ENCODE measurements at regions not wholly inside any gene's neighbourhood (a gene's known extent, or its start where the extent isn't known, plus 50 kb on each side); places are given as distances from the start of the nearest gene placed in this dataset.
"Not testable (repeated sequence)": the region's sequence is repeated elsewhere in the genome, so short reads cannot be mapped to it uniquely, and the experiment has no call there.

DNA sequence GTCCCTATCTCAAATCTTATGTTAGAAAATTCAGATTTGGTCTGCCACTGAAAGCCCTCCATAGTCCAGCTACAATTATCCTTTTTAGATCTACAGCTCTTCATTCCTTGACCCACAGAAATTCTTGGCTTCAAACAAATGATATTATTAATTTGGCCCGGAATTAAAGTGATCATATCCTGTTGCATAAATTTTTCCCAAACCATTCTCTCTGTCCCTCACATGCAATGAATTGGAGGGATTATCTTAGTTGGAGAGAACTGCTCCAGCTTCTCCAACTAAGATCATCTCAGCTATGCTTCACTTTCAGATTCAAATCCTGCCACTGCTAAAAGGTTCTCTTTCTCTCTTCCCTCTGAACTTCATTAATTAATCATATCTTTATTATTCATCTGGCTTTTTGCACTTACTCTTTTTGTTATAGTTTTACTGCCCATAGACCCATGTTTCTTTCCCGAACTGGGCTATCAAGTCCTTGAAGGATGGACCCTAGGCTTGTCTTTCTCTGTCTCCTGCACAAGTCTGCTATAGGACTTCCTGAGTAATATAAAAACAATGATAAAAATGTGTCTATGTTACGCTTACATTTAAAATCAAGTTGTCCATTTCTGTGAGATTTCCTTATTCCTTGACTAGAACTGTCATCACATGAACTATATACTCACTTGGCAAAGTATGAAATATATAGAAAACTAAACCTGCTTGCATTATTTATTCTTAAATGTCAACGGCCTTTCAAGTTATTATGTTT lies 493.9 kb upstream of the MARCKS start:
- intact Hi-C loops (cut with micrococcal nuclease): no loop called here

DNA sequence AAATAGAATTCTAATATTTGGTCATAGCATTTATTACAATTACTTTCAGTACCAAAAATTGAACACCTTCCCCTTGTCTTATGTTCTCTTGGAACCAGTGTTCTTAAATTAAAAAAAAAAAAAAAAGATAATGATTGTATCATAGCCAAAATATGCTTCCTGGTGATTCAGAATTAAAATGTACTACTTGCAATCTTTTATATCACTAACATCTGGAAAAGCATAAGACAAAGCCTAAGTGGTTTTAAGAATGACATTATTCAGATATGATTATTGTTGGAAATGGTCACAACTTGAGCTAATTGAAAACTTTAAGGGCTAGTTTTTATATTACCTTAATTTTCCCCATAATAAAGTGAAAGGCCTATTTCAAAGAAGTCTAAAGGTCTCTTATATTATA lies 493.3 kb upstream of the MARCKS start:
- intact Hi-C loops (cut with micrococcal nuclease): no loop called here

- intact Hi-C loops (cut with micrococcal nuclease): no loop called here
These were observed 492.4 kb upstream of the MARCKS start for GRCh38 chr6:113364766-113365165.

- intact Hi-C loops (cut with micrococcal nuclease): no loop called here
These were observed 492.0 kb upstream of the MARCKS start for GRCh38 chr6:113365191-113365590.

DNA sequence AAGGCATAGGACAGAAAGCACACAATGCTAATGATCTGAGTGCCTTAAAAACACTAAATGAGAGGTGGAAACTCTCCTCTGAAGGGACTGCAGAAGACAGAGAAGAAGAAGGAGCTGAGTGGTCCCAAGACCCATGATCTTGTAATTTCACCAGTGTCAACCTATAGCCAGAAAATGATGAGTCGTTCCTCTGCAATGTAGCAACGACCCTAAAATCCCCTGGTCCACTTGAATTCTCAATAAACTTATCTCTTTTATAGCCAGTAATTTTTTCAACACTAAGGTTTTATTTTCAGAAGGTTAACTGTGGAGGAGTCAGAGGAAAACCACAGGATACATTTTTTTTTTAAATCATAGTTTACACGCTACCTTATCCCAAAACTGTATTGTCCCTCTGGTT lies 490.6 kb upstream of the MARCKS start:
- intact Hi-C loops (cut with micrococcal nuclease): no loop called here

- intact Hi-C loops (cut with micrococcal nuclease): no loop called here
These were observed 486.3 kb upstream of the MARCKS start for GRCh38 chr6:113370508-113371502.

GRCh38 chr6:113375466-113375865 lies 481.7 kb upstream of the MARCKS start:
- intact Hi-C loops (cut with micrococcal nuclease): not testable (repeated sequence)

DNA sequence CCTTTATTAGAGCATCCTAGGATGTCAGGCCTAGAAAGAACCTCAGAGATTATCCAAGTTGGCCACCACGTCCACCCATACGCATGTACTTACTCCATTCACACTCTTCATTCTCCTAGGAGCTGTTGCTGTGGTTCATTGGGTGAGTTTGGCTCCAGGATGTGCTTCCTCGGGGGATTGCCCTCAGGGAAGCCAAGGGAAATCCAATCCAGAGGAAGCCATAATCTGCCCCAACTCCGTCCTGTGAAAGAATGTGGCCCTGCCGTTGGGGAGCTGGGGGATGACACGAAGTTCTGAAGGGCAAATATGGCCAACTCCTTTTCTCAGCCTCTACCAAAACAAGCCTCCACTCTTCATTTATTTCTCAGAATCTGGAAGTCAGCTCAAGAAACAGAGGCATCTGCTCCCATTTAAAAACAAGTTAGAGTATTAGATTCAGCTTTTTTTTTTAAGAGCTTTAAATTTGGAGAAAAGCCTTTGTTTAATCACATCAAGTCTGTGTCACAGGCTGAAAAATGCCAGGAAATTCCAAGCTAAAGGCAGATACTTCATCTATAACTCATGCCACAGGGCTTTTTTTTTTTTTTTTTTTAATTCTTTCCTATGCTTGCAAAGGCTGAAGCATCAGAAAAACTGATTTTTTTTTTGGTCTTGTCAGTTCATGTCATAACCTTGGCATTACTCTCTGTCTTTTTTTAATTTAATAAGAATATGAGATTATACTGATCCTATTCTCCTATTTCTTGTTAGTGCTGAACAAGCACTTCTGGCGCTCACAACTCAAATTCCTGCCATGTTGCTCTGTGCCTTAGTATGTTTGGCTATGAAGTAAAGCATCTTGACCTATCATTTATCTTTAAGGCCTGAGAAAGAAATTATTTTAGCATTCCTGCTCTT lies 480.9 kb upstream of the MARCKS start:
- intact Hi-C loops (cut with micrococcal nuclease): no loop called here

- intact Hi-C loops (cut with micrococcal nuclease): no loop called here
These were observed 480.3 kb upstream of the MARCKS start for GRCh38 chr6:113376847-113377165.

DNA sequence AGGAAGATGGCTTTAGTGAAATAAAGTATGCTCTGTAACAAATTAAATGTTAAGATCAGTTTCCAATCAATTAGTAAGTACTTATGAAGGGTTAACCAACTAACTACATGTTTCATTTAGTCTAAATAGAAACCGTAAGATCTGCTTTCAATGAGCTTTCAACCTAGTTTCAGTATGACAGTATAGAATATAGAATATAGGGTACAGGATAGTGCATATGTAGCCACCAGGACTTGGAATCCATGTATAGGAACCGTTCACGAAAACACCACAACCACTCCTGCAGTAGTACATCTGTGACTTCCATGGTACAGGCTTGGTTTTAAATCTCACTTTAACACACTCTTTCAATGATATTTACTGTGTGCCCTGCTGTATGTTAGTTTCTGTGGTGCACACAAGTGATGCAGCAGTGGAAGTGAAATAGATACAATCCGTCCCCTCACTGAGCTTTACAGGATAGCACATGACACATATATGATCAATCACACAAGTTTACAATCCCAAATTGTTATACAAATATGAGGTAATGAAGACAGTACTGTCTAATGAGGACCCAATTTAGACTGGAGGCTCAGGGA lies 479.7 kb upstream of the MARCKS start:
- intact Hi-C loops (cut with micrococcal nuclease): no loop called here

GRCh38 chr6:113380591-113380990 lies 476.6 kb upstream of the MARCKS start:
- intact Hi-C loops (cut with micrococcal nuclease): no loop called here

DNA sequence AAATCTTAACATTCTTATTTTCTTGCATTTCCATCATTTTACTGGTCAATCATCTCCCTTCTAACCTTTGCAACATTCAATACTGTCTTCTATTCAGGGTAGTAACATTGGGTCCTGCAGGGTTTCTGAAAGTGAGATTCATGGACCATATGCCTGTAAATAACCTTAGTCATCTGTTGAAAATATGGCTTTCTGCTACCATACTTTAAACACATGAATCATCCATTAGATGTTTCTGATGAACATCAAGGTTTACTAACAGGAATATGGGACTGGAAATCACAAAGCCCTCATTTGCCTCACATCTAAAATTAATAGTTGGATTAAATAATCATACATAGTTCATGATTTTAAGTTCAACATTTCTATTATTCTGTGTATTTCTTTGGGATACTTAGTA lies 475.9 kb upstream of the MARCKS start:
- intact Hi-C loops (cut with micrococcal nuclease): no loop called here

DNA sequence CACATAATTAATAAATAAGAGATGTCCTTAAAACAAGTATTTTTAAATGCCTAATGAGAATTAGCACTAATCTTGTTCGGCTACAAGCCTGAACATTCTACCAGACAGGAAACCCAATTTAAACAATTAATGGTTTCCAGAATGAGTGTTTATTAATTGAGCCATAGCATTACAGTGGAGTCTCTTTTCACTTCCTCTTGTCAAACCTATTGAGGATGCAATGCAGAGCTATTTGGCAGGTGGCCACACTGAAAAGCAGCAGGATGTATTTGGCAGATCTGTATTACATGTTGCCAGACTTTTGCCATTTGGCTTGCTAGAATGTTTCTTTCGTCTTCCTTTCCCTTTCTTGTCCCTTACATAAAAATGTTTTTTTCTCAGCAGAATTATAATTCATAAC lies 475.2 kb upstream of the MARCKS start:
- intact Hi-C loops (cut with micrococcal nuclease): no loop called here

GRCh38 chr6:113383701-113384100 lies 473.4 kb upstream of the MARCKS start:
- intact Hi-C loops (cut with micrococcal nuclease): no loop called here

DNA sequence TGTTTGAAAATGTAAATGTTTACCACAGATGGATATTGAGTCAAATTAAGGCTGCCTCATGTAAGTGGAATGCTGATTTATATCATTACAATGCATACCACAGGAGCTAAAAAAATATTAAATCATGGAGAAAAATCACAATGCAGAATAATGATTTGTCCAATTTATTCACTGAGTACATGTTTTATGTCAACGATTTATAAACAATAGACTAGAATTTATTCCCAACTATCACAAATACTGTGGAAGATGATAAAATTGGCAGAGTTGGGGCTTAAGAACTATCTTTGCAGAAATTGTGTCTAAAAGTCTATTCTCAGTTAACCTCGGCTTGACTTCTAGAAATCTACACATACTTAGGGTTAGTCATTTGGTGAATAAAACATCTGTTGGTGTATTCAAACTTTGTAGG lies 472.1 kb upstream of the MARCKS start:
- intact Hi-C loops (cut with micrococcal nuclease): no loop called here

DNA sequence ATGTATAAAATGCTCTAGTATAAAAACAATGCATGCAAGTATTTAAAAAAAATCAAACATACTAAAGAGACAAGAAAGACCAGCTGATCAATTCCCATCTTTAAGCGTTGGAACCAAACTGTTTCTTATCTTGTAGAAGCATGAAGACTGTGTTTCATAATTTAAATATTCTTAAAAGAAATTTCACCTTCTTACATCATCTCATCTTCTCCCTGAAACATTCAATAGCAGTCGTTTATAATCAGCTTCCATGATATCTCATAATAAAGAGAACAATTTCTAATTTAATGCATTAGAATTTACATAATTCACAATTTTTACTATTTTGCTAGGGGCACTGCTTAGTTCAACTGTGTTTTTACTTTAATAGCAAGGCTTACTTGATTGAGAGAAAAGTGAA lies 468.1 kb upstream of the MARCKS start:
- intact Hi-C loops (cut with micrococcal nuclease): no loop called here

DNA sequence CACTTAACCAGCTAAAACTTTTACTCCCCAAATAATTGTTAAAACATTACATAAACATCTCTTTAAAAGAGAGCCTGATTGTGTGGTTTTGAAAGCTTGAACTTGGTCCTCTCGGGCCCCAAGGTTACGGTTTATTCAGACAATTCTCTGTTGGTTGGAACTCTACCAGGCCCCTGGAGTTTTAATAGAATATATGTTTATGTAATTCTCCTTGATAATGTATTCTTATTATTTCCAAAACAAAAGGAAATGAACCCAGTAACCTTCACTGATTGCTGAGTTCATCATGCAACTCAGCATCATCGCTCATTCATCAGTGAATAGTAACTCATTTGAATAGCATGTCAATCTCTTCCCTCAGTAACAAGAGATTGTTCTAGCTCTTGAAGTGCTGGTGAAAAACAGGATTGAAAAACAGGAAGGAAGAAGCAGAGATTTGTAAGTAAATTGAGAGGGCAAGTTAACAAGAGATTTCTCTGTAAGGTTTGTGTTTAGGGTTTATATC lies 464.5 kb upstream of the MARCKS start:
- intact Hi-C loops (cut with micrococcal nuclease): no loop called here

- intact Hi-C loops (cut with micrococcal nuclease): no loop called here
These were observed 462.9 kb upstream of the MARCKS start for GRCh38 chr6:113394216-113394615.

GRCh38 chr6:113394729-113395128 lies 462.4 kb upstream of the MARCKS start:
- intact Hi-C loops (cut with micrococcal nuclease): no loop called here

GRCh38 chr6:113396730-113397129 lies 460.4 kb upstream of the MARCKS start:
- intact Hi-C loops (cut with micrococcal nuclease): no loop called here

GRCh38 chr6:113397236-113397635 lies 459.9 kb upstream of the MARCKS start:
- intact Hi-C loops (cut with micrococcal nuclease): no loop called here

All from T-helper 2 cell treated with Interferon-gamma antibody and Interleukin-4, amounts not matched to agents 100 ng/mL and 5 ng/mL, for 36 hours (primary cell).